HG03095 (cell line): ENCODE measurements at regions not wholly inside any gene's neighbourhood (a gene's known extent, or its start where the extent isn't known, plus 50 kb on each side); places are given as distances from the start of the nearest gene placed in this dataset.
"Not testable (repeated sequence)": the region's sequence is repeated elsewhere in the genome, so short reads cannot be mapped to it uniquely, and the experiment has no call there.

Experiments
- ATAC-seq: cut with Tn5 transposase; IDR thresholded peaks from one replicate; pipeline ENCODE4 v1.9.1; 2021; ENCODE audit warnings: moderate library complexity; ENCODE audit not compliant: unreplicated experiment

DNA sequence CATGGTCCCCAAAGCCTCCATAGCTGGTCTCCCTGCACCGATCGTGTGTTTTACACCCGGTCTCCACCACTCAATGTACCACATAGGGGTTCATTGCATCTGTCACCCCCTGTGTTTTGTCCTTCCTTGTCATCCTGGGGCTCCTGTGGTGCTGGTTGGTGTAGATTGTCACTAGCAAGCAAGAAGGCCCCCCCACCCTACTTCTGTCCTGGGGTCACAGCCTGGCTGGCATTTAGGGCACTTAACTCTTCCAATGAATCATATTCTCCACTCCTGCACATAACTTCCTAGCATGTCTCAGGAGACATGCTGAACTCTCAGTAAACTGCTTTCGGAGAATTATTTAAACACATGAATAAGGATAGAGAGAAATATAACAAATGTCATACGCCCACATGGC is 161.4 kb downstream of the BCL2L11 start:
- ATAC-seq: not testable (repeated sequence)

DNA sequence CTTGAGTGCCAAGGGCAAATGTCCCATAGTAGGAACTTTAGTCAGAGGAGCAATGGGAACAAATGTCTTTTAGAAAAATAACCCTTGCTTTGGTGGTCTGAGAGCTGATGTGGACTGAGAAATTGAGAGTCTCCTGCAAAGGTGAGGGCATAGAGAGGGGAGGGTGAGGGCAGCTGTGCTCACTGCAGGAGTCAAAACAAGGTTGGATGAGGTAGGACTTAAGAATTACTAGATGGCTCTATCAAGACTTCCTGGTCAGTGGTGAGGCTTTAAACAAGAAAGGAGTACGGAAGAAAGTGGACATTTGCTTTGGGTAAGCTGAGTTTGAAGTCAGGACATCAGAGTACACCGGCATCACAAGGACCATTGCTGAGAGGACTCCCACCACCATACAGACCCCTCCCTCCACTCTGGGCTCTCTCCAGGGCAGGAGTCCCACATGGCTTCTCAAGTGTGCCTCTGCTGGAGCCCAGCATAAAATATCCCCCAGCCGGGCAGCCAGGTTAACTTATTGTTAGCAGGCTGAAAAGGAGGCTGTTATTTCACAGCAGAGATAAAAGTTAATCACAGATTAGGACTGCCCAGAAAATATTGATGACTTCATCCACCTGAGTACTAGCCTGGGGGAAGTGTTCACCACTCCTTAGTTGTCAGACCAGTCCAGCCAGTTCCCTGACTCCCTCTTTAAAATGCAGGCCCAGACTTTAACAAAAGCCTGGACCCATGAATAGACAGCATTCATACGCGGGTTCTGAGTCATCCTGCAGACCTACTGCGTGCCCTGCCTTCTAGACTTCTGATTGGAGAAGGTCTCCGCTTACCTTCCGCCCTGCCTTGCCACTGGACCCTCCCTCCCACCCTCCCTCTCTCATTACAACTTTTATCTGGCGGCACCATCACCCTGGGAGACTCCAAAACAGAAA is 167.2 kb downstream of the BCL2L11 start:
- not testable (repeated sequence) for ATAC-seq

DNA sequence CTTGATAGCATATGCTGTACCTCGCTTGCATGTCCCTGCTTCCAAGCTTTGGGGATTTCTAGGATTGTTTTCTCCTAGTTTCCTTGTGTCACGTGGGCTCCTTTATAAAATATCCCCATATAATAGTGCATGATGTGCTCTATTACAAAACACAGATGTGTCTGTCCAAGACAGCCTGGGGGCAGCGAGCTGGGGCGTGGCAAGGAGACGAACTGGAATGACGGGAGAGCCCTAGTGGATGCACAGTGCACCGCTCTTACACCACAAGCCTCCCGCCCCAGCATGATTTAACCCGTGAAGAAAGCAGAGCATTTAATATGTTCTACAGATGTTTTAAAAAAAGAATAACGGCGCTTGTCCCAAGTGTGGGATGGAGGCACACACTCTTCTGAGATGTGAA is 169.7 kb downstream of the BCL2L11 start:
- ATAC-seq: not testable (repeated sequence)

DNA sequence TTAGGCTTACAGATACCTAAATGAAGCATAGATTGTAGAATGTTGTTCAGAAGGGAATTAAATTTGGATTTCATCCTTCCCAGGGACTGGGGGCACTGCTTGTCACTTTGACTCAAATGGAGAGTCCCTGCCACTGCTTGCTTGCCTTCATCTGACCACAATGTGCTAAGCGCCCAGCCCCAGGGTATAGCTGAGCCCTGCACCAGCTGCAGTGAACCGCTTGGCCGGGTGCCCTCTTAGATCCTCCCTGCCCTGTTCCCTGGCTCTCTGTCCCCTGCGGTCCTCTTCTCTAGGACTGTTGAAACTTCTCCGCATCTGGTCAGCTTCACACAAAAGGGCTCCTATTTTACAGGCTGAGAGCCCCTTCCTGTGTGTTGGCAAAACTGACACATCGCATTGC is 170.9 kb downstream of the BCL2L11 start:
- ATAC-seq: not testable (repeated sequence)

DNA sequence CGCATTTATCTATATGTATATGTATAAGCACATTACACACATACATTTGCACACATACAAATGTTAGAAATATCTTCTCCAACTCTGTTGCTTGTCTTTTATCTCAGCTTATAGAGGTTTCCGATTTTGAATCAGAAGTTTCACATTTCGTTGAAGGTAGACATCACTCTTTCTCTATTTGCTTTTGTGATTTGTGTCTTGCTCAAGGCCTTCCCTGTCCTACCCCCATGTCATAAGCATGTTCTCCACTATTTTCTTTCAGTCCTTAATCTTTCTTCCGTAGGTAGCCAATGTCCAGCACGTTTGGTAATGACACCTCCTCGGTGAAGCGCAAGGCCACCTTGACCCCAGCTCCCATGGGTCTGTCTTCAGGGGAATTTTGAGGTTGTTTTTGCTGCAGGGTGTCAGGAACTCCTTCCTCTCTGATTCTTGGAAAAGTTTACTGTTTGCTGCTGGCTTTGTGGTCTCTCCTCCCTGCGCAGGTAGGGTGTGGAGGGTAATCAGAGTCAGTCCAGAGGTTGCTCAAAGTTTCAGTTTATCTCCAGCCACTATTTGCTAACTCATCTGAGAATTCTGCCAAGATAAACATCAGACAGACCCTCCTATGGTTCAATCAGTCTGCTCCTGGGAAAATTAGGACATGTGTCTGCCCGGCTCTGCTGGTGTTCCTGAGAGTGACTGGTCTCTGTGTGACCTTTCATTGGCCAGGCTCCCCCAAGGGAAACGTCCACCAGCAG is 171.7 kb downstream of the BCL2L11 start:
- ATAC-seq: not testable (repeated sequence)

DNA sequence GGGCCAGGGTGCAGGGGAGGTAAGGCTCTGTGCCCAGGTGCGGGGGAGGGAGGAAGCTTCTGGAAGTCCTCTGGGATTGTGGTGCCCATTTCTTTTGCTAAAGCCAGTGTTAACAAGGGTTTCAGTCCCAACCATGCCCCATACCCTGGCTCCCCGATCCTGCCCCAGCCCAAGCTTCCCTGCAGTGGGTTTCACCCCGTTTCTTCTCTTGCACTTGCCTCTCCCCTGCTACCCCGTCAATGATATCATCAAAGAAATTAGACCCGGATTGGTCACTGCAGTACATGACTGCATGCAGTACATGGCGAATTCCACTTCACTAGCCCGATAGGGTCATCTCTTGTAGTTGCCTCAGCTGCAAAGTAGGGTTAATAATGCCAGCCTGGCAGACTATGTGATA is 174.0 kb downstream of the BCL2L11 start:
- ATAC-seq: not testable (repeated sequence)

DNA sequence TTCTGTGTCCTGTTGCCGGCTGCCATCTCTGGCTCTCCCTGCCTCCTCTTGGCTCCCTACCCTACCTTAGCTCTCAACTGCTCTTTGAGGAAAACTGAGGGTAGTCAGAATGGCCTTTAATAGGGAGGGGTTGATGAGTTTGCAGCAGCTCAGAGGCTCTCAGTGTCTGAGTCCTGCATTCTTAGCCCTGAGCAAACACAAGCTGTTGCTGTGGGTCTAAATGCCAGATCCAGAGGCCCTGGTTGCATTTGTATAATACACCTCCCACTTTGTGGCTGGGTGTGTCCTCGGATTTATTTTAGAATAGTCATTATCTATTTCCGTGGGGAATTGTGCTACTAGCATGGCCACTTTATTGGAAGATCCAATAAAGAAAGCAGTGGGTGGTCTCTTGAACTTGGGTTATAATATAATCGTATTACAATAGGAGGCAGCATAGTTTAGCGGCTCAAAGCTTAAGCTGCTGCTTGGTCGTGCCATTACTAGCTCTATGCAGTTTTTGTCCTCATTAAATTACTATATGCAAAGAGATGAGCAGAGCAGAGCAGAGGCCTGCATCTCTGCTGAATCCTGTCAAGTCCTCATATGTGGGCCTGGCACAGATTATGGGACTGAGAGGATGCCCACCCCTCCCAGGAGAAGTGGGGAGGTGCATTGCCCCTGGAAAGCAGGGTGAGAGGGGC is 175.5 kb downstream of the BCL2L11 start:
- ATAC-seq: not testable (repeated sequence)

DNA sequence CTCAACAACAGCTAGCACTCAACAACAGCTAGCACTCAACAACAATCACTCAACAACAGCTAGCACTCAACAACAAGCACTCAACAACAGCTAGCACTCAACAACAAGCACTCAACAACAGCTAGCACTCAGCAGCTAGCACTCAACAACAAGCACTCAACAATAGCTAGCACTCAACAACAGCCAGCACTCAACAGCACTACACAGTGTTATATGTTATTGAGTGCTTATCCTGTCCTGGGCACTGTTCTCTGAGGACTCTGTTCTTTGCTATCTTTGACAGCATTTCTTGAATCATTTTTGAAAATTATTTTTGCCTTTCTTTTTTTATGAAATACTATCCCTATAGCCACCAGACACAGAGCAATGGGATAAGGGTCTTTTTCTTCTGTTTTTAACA is 176.4 kb downstream of the BCL2L11 start:
- not testable (repeated sequence) for ATAC-seq

DNA sequence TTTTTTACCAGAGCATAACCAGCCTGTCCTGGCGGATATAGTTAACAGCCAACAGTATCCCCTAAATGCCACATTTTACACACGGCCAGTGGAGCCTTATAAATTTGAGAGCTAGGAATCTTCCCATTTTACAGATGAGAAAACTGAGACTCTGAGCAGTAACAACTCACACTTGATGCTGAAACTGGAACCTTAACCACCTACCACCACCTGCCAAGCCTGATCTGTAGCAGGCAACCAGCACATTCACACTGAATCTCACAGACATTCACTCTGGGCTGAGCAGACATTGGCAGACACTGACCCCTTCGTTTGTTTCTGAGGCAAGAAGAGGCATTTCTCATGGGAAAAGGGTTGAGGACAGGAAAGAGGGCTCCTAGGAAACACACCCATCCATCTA is 178.2 kb downstream of the BCL2L11 start:
- not testable (repeated sequence) for ATAC-seq

DNA sequence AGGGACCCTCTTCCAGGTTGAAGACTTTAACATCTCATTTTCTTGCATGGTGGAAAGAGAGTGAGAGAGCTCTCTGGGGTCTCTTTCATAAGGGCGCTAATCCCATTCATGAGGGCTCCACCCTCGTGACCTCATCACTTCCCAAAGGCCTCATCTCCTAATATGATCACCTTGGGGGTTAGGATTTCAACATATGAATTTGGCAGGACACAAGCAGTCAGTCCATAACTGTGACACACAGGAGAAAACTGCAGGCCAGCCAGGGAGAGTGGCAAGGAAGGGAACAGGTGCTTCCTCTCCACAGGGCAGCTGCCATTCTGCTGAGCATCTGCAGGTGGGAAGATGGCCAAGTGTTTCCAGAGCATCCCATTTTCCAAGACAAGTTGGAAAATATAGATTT is 178.9 kb downstream of the BCL2L11 start:
- ATAC-seq: not testable (repeated sequence)

DNA sequence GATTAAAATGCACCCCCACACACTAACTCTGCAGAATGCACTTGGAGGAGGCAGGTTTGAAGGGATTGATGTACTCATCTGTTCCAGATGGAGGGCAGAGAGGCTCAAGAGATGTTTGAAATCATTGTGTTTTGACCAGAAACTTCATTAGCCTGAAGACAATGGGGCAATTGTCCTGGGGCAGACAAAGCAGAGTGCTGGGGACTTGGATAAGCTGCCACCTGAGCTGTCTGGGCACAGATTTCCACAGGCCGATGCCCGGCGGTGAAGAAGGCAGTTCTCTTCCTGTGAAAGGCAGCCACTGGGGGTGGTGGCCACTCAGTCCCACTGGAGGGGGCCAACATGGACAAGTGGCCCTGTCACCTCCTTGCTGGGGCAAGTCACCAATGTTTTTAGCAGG is 181.0 kb downstream of the BCL2L11 start:
- not testable (repeated sequence) for ATAC-seq

DNA sequence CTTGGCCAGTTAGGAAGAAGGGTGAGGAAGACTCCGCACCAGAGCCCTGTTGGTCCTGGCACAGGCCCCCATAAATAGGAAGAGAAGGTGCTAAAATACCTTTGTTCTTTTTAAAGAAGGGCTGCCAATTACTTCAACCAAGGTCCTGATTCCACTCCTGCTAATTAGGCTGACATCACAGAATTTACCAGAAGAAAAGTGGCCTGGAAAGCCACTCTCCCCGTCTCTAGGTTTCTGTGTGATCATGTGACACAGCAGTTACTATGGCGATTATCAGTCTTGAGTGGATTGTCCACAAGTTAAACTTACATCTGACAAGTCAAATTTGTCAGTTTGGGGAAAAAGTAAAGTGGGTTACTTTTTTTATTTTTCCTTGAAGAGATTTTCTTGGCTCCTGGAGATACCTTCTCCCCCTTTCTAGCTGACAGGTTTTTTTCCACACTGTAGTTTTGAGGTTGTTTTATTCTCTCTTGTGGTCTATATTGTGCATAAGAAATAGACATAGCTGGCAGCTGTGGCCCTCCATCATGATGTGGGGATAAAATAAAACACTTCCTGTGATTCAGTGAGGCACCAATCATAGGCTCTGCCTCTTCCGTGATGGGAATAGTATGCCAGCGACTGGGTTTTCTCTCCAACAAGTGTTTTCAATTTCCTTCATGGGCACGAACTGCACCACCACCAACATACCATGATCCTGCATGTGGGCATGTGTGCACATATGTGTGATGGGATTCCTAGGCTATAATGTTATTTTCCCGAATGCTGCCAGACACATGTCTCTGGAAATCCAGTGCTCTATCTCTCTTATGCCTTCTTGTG is 181.9 kb downstream of the BCL2L11 start:
- not testable (repeated sequence) for ATAC-seq

DNA sequence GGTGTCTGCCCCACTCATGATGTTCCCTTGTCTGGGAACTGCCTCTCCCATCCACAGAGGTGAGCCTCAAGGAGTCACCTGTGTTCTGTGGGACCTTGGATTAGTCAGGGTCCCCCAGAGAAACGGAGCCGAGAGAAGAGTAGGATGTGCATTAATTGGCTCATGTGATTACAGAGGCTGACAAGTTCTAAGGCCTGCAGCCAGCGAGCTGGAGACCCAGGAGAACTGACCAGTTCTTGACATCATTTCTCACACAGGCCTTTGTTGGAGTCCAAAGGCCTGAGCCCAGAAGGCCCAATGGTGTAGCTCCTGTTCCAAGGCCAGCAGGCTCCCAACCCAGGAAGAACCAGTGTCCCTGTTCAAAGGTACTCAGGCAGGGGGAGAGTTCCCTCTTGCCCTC is 186.6 kb downstream of the BCL2L11 start:
- not testable (repeated sequence) for ATAC-seq

DNA sequence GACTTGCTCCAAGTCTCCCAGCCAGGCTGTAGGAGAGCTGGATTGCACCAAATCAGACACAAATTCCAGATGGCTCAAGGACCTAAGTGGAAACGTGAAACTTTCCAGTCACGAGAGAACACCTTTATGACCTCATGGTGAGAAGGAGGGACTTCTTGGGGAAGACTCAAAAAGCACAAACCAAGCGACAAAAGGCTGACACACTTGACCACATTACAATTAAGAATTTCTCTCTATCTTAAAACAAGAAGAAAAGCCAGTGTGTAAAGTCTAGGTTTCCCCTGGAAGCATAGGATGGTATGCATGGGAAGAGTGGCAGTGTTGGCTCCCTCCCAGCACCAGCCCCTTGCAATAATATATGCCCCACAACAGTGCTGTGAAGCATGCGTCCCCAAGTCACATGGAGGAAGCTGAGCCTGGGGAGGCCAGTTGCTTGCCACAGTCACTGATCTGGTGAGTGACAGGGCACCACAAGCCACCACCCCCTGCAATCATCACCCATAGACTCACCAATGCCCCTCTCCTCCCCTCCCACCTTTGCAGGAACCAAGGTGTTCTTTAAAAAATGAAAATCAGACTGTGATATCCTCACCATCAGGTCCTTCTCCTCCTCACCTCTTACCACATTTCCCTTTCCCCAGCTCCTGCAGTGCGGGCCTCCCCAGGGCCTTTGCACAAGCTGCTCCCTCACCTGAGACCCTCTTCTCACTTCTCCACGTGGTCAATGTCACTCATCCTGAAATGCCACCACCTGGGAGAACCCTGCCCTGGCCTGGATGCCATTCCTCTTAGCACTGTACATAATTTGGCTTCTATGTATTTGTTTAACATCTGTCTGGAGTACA is 188.7 kb downstream of the BCL2L11 start:
- ATAC-seq: not testable (repeated sequence)

DNA sequence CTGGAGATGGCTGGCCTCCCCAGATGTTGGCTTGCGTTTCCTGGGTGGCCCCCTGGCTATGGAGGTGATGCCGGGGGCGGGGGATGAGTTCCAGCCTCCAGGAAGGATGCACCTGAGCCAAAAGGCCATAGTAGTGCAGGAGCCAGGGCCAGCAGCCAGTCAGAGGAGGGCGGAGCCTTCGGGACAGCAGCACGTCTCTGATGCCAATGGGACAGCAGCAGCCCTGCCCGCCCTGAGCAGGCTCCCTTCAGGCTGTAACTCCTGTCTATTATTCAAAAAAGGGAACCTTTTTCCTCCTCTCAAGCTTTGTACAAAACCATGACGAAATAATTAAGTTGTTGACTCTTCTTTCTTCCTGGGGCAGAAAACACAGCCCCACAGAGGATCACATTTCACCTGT is 189.7 kb downstream of the BCL2L11 start:
- not testable (repeated sequence) for ATAC-seq

DNA sequence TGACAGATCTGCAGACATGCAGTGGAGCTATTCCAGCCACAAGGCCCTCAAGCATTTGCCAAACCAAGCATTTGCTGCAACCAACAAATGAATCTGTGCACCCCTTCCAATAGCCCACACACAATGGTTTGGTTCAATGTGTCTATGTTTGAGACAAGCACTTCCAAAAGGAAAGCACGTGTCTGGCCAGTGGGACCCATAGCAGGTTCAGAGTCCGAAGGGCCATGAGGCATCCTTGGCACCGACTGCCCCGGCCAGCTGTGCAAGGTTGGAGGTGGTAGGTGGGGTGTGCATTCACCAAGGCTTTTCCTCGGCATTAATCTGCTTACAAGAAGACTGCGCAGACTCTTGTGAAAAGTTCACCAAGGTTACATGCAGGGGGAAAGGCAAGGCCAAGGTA is 190.9 kb downstream of the BCL2L11 start:
- not testable (repeated sequence) for ATAC-seq

DNA sequence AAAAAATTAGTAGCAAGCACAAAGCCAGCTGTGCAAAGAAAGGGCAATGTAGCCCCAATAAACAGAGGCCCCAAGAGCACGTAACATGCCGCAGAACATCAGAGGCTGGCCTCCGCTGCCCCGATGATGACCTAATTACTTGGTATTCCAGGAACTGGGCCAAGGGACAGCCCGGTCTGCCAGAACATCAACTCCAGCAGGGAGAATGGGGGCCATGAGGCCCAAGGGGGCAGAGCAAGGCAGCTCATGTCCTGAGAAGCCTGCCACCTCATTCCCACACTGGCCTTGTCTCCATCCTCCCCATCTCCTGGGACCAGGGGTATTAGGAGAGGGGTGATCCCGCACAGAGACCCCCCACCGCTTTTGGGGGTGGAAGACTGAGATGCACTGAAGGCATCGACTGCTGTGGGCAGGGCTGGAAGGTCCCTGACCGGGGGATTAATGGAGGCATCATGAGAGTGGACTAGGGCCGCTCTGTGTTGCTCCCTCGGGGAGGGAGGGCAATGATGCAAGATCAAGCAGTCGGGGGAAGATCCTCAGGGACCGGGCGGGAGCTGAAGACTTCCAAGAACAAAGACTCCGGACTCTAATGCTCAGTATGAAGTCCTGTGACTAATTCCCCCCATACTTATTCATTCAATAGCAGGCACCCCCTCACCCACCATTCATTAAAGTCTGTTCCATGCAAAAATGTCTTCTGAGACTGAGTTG is 192.3 kb downstream of the BCL2L11 start:
- not testable (repeated sequence) for ATAC-seq

DNA sequence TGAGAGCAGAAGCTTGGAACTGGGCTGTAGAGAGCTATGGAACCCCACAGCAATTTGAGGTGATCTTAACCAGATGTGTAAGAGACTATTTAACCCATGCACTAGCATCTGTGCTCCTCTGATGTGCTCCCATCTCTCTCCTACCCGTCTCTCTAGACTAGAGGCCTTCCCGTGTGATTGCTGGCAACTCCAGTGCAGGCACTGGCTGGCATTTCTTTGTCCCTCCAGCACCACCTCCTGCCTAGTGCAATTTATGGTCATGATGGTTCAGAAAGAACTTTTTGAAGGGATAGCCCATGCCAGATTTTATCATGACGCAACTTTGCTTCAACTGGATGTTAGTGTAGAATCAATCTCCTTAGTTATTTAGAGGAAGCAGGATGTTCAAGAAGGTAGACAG is 193.0 kb downstream of the BCL2L11 start:
- ATAC-seq: not testable (repeated sequence)
